GM21367 (cell line): ENCODE measurements at regions not wholly inside any gene's neighbourhood (a gene's known extent, or its start where the extent isn't known, plus 50 kb on each side); places are given as distances from the start of the nearest gene placed in this dataset.
"Not testable (repeated sequence)": the region's sequence is repeated elsewhere in the genome, so short reads cannot be mapped to it uniquely, and the experiment has no call there.

Experiments used
- ATAC-seq: cut with Tn5 transposase; IDR thresholded peaks from one replicate; pipeline ENCODE4 v1.9.1; 2021; ENCODE audit not compliant: unreplicated experiment

DNA sequence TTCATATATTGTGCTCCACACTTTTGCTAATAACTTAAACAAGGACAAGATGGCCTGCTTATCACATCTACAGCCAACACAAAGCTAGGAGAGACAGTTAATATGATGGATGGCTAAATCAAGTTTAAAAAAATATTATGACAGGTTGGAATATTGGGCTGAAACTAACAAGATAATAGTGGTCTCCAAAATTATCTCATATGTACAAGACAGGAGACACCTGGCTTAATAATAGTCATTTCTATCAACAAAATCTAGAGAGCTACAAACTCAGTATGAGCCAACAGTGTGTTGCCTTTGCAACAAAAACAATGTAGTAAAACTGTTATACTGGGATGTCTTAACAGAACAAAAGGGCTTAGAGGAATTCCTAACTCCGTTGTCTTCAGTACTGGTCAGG, 317.1 kb upstream of the COL8A1 start:
- ATAC-seq = no peak

- no peak for ATAC-seq
Measured at GRCh38 chr3:99319961-99320360, 318.4 kb upstream of the COL8A1 start.

DNA sequence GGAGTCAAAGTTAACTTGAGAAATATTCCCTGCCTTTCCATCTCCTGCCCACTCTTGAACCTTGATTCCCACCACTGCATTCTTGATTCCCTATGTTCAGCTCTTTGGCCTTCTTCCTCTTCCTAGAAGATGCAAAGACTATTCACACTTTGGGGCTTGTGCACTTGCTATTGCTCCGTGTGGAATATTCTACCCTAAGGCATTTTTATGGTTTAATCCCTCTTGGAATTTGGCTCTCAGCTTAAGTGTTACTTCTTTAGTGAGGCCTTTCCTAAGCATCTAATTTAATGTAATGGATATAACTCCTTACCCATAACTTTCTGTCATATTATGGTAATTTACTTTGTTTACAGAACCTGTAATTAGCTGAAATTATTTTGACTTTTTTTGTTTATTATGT, 318.9 kb upstream of the COL8A1 start:
- ATAC-seq = no peak

DNA sequence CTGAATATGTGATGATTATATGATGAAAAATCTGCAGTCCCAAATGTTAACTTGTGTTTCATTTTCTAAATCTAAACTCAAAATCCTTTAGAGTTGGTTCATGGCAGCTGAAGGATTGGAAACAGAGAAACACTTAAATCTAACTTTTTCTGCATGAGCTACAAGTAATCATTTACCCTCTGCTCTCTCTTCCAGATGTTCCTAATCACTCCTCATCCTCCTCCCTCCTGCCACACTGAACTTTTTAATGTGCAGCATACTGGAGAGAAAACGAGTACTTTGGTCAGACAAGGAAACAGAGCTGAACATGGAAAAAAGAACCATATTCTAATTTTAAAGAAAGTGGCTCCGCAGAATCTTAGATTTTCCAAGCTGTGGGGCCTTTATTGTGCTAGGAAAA, 321.2 kb upstream of the COL8A1 start:
- no peak for ATAC-seq

GRCh38 chr3:99315896-99316295, 322.5 kb upstream of the COL8A1 start:
- no peak for ATAC-seq

DNA sequence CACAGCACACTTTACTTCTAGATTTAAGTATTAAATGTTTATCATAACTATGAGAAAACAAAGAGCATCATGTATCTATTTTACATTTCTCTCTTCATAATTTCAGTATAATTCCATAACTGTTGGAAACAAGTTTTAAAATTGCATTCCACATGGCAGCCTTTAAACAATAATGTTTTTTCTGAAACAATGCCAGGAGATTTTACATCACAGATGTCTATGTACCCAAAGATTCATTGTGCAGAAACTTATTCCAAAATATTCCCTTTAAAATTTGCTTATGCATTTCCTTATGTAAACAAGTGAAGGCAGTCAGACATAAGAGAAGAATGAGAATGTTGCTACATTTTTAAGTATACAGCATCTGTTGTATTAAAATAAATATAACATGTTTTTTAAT, 324.9 kb upstream of the COL8A1 start:
- ATAC-seq = no peak

DNA sequence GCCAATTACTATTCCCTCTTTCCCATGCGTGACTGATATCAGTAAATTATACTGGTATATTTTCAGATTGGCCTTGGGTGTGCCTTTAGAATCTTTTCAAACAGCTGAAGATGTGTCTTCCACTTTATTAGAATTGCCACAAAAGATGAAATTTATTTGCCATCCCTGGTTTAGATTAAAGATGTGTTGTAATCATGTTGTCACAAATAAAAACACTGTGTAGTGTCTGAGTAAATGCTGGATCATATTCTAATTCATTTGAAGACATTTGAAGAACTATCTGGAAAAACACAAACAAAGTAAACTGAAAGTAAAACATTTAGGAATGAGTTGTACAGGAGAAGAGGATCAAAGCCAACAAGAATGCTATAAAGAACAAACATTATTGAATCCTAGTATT, 339.7 kb upstream of the COL8A1 start:
- no peak for ATAC-seq

DNA sequence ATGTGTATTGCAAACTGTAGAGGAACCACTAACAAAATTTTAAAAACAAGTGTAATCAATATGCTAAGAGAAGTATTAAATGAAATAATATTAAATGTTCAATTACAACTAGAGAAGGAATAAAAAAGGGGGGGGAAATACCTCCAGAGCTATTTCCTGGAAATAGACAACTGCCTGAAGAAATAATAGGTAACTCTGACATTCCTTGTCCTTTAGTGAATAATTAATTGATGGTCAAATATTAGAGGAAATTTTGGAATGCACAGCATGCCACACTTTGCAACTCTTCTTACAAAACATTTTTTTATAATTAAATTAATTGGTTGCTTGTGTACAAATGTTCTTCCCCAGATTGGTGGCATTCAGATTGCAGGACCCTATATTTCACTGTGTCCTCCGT, 342.6 kb upstream of the COL8A1 start:
- ATAC-seq = no peak

DNA sequence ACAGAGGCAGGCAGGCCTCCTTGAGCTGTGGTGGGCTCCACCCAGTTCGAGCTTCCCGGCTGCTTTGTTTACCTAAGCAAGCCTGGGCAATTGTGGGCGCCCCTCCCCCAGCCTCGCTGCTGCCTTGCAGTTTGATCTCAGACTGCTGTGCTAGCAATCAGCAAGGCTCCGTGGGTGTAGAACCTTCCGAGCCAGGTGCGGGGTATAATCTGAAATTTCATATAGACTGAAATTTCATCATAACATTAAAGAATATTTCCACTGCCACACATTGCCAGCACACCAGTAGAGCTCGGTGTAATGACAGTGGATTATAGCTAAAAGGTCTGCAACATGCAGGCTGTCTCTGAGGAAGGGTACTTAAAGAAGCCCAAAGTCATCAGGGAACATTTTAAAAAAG, 344.3 kb upstream of the COL8A1 start:
- not testable (repeated sequence) for ATAC-seq

GRCh38 chr3:99287876-99288275, 350.5 kb upstream of the COL8A1 start:
- ATAC-seq = no peak

DNA sequence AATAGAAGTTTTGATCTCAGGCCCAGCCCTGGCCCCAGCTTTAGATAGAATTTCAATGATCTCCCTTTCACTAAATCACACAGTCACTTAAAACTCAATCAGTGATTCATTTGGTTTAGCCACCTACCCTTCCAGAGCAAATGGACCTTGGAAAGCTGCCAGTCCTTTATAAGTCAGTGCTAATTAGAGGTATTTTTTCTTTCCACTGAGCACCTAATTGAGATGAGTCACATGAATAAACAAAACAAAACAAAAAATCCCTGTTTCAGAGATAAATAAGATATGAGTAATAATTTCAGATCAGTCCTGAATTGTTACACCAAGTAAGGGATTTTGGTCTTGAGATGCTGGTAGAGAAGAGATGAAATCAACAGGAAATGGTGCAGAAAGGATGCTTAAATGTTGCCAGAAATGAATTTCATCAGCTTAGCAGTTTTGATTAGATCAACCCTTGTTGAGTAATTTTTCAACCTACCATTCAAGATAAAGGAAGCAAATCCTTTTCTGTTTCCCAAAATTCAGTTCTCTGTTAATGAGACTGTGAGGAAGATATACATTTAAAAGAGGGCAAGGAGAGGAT, 352.0 kb upstream of the COL8A1 start:
- ATAC-seq = no peak

GRCh38 chr3:99269606-99270351, 368.3 kb upstream of the DCBLD2 start:
- no peak for ATAC-seq

GRCh38 chr3:99256788-99257187, 355.3 kb upstream of the DCBLD2 start:
- no peak for ATAC-seq

DNA sequence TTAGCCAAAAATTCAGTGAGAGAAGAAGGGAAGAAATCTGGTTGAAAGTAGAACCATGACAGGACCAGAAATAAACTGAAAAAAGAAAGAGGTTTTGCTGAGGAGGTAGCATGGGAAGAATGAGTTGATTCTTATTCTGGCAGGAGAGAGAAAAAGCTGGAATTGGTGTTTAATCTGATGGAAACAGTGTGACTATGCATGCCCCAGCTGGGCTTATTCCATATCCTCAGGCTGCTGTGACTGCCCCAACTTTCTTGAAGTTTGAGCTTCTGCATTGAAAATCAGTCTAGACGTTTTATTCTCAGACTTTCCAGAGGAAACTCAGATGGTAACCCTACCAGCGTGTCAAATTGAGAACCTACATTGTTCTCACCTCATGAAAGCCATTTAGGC, 352.5 kb upstream of the DCBLD2 start:
- no peak for ATAC-seq

- ATAC-seq = no peak
Measured at GRCh38 chr3:99250821-99251355, 349.4 kb upstream of the DCBLD2 start.

DNA sequence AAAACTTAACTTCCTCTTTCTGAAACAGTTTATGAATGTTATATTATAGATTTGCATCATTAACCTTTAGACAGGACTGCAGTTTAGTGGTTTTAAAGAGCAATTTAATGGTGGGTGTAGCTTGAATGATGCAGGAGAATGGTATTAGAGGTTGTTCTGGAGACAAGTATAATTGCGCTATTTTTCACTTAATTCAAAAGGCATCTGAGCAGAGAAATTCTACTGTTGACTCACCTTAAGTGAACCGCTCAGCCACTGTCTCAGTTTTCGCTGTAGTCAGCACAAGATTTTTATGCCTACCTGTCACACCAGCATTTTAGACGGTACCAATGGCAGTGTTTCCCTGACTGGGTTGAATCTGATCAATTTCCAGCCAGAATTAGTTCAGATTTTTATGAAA, 348.8 kb upstream of the DCBLD2 start:
- ATAC-seq = no peak

DNA sequence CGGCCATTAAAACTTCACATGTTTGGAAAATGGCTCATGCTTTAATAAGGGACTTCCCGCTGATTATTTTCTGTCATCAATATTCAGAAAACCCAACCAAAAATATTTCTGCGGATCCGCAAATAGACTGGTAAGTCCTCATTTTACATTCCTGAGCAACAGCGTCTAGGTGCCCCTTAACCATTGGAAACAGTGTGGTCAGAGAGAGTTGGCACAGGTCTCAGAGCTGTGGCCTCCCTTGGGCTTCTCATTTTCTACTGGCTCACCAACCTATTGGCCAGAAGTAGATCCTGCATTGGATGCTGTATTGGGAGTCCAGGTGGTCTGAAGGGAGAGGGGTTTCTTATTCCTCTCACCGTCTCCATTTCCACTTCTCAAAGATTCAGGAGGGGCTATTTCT, 348.1 kb upstream of the DCBLD2 start:
- no peak for ATAC-seq

- ATAC-seq = no peak
Measured at GRCh38 chr3:99248913-99249312, 347.4 kb upstream of the DCBLD2 start.

DNA sequence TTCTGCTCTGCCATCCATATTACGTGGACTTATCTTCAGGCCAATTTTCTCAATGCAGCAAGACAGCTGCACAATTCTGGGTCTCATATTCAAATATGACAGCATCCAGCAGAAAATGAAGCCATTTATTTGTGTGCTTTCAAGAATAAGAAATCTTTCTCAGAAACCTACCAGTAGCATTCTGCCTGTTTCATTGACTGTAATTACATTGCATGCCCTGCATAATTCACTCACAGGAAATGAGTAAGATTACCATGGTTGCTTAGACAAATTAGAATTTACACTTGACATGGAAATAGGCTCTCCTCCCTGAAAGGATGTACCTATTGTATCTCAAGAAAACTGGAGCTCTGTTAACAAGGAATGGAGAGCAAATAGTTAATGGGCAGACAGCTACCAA, 346.6 kb upstream of the DCBLD2 start:
- ATAC-seq = no peak

DNA sequence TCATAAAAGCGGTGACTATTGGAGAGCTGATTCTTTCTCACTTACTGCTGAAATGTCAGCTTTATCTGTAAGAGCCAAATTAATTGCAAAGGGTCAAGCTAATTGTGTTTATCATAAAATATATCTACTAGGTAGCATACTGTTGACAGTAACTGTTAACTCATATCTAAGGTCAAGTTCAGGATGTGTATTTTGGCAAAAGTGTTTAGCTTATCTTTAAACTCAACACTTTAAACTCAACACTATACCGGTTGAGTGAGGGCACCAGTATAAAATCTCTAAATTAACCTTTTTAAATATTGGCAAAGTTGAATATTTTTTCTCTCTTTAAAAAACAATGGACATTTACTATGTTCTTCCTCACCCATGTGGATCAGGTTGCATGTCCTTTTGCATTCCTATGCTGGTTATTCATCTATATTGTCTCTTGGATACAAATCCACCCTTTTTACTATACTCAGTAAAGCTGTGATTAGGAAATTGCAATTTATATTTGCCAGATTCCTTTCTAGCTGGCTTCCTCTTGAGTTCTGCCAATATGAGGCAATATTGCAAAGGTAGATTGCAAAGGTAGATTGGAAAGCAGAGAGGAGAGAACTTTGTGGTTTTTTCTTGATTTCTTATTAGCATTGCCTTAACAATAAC, 344.6 kb upstream of the DCBLD2 start:
- no peak for ATAC-seq

DNA sequence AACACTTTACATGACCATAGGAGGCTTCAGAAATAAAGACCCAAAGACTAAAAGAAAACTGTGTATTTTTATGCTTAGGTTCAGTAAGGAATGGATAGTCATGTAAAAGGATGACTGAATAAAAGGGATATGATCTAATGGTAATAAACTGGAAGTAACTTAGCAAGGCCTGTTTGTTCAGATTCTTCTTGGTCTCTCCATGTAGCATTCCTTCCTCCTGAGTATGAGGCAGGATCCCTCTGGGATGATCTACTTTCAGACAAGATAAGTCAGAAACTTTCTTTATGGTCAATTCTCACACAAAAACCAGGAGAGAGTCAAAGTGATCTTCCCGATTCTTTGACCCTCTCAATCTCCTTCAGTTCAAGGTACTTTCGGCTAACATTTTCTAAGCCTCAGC, 340.8 kb upstream of the DCBLD2 start:
- no peak for ATAC-seq

DNA sequence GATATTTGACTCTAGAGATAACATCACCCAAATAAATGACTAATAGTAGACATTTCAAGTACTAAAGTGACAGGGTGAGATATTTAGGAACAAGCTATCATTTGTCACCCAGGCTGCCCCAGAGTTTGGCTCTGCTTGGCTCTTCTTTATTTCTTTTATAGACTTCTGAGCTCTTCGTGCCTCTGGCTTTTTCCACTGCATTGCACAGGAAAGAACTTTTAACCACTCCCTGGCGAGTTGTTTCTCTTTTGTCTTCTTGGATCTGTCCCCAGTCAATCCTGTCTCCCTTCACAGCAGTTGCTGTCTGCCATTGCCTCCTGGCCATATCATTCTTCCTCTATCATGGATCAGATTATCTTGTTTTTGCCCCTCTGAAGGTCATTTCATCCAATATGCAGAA, 339.2 kb upstream of the DCBLD2 start:
- no peak for ATAC-seq
